Body of pancreas (tissue), 4 donors: ENCODE measurements at regions not wholly inside any gene's neighbourhood (a gene's known extent, or its start where the extent isn't known, plus 50 kb on each side); places are given as distances from the start of the nearest gene placed in this dataset.

Source experiments
- CTCF ChIP-seq, 7 experiments: fragments of 450-650 bp in 4 of 7; fragments of 200-600 bp in 3 of 7; sonication (generic) in 3 of 7; IDR thresholded peaks; one replicate each; pipeline ENCODE4 v1.5.1; 2016 to 2019; ENCODE audit warnings: antibody characterized with exemption in 7 of 7
- POLR2A ChIP-seq, 3 donors: fragments of 450-650 bp; IDR thresholded peaks; one replicate each; pipeline ENCODE4 v1.6.1; 2016; ENCODE audit warnings: antibody characterized with exemption in 3 of 3, mild to moderate bottlenecking in 2 of 3

GRCh38 chr20:6857927-6858326 lies 90.4 kb downstream of the BMP2 start:
- TF ChIP-seq CTCF (IDR thresholded peaks at IDR 0.05): no peak
- TF ChIP-seq POLR2A (IDR thresholded peaks at IDR 0.05): no peak
